ENCODE measurements at regions not wholly inside any gene's neighbourhood (a gene's known extent, or its start where the extent isn't known, plus 50 kb on each side); places are given as distances from the start of the nearest gene placed in this dataset.

- TF ChIP-seq POLR2A (IDR thresholded peaks at IDR 0.05) (no peak), POLR2AphosphoS5 (IDR thresholded peaks at IDR 0.05; ENCODE audit: insufficient read depth in 1 of 2, low read depth in 1 of 2) (no peak)
- TF ChIP-seq, protein P1, sequence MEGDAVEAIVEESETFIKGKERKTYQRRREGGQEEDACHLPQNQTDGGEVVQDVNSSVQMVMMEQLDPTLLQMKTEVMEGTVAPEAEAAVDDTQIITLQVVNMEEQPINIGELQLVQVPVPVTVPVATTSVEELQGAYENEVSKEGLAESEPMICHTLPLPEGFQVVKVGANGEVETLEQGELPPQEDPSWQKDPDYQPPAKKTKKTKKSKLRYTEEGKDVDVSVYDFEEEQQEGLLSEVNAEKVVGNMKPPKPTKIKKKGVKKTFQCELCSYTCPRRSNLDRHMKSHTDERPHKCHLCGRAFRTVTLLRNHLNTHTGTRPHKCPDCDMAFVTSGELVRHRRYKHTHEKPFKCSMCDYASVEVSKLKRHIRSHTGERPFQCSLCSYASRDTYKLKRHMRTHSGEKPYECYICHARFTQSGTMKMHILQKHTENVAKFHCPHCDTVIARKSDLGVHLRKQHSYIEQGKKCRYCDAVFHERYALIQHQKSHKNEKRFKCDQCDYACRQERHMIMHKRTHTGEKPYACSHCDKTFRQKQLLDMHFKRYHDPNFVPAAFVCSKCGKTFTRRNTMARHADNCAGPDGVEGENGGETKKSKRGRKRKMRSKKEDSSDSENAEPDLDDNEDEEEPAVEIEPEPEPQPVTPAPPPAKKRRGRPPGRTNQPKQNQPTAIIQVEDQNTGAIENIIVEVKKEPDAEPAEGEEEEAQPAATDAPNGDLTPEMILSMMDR (IDR thresholded peaks at IDR 0.05), result no peak
Observed at GRCh38 chrX:40912576-40912975, 172.7 kb upstream of the USP9X start.
